ENCODE measurements at regions not wholly inside any gene's neighbourhood (a gene's known extent, or its start where the extent isn't known, plus 50 kb on each side); places are given as distances from the start of the nearest gene placed in this dataset.

DNA sequence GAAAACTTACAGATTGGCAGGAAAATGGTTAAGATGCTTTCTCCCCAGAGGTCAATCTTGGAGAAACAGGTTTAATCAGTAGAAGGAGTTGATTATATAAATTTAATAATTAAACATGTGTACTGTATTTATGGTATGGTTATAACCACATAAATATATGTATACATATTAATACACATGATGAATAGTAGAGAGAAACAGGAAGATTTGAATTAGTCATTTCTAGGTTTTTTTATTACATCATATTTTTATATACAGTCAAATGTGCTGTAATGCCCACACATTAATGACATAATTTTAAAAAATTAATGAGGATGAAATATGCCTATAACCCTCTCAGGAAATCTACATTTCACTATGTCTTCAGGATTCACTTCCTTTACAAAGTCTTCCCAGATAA is 229.7 kb downstream of the IKZF2 start:
- Histone ChIP-seq H3K4me1 (no peaks in the 10 kb centered on the region), H3K27me3 (no peaks in the 10 kb centered on the region), H3K27ac (no peak overlapping the region), H3K4me3 (no peak overlapping the region), H3K9me3 (peaks cover 0 to 5% of the 10 kb centered on the region in 2 donors), H3K36me3 (no peaks in the 10 kb centered on the region)
- DNase-seq (ENCODE audit: low spot score), result no peak
- no peak for TF ChIP-seq CTCF (IDR thresholded peaks at IDR 0.05)

GRCh38 chr2:212921061-212921460 is 230.4 kb downstream of the IKZF2 start:
- Histone ChIP-seq H3K4me3 (no peak overlapping the region), H3K9me3 (peaks cover 0 to 5% of the 10 kb centered on the region in 2 donors), H3K27me3 (no peaks in the 10 kb centered on the region), H3K4me1 (no peaks in the 10 kb centered on the region), H3K27ac (no peak overlapping the region), H3K36me3 (no peaks in the 10 kb centered on the region)
- TF ChIP-seq CTCF (IDR thresholded peaks at IDR 0.05), result no peak
- DNase-seq (ENCODE audit: low spot score), result no peak

- Histone ChIP-seq H3K4me1 (no peaks in the 10 kb centered on the region), H3K27ac (no peak overlapping the region), H3K4me3 (no peak overlapping the region), H3K27me3 (no peaks in the 10 kb centered on the region), H3K9me3 (no peaks in the 10 kb centered on the region), H3K36me3 (no peaks in the 10 kb centered on the region)
- no peak for DNase-seq (ENCODE audit: low spot score)
- TF ChIP-seq CTCF (IDR thresholded peaks at IDR 0.05), result no peak
Measured at GRCh38 chr2:212919238-212919637, 232.2 kb downstream of the IKZF2 start.

- Histone ChIP-seq H3K9me3 (no peaks in the 10 kb centered on the region), H3K4me1 (no peaks in the 10 kb centered on the region), H3K36me3 (no peaks in the 10 kb centered on the region), H3K27me3 (no peaks in the 10 kb centered on the region), H3K27ac (no peak overlapping the region), H3K4me3 (no peak overlapping the region)
- no peak for DNase-seq (ENCODE audit: low spot score)
- no peak for TF ChIP-seq CTCF (IDR thresholded peaks at IDR 0.05)
Measured at GRCh38 chr2:212918336-212918735, 233.1 kb downstream of the IKZF2 start.

- H3K4me1 ChIP-seq, result no peaks in the 10 kb centered on the region
- no peaks in the 10 kb centered on the region for H3K27me3 ChIP-seq
- H3K27ac ChIP-seq, result no peak overlapping the region
- no peak for TF ChIP-seq CTCF (IDR thresholded peaks at IDR 0.05)
- no peaks in the 10 kb centered on the region for H3K9me3 ChIP-seq
- no peaks in the 10 kb centered on the region for H3K36me3 ChIP-seq
- no peak for DNase-seq (ENCODE audit: low spot score)
- no peak overlapping the region for H3K4me3 ChIP-seq
Measured at GRCh38 chr2:212915121-212915782, 236.2 kb downstream of the IKZF2 start.

DNA sequence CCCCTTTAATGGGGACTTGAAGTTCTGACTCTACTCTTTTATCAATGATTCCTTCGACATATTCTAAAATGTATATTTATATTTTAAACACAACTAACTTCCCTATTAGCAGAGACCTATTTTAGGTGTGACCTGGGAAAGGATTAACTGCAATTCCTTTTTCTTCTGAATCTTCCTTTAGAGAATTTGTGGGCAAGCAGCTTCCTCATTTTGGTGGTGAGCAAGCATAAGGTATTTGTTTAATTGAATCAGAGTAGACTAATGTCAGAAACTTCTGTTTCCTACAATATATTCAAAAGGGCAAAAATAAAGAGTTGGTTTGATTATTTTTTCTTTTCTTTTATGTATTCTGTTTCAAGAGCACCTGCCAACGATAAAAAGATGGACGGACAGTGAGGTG is 237.0 kb downstream of the IKZF2 start:
- no peak overlapping the region for H3K27ac ChIP-seq
- TF ChIP-seq CTCF (IDR thresholded peaks at IDR 0.05), result no peak
- no peak overlapping the region for H3K4me3 ChIP-seq
- no peaks in the 10 kb centered on the region for H3K27me3 ChIP-seq
- no peaks in the 10 kb centered on the region for H3K4me1 ChIP-seq
- H3K9me3 ChIP-seq, result no peaks in the 10 kb centered on the region
- no peak for DNase-seq (ENCODE audit: low spot score)
- H3K36me3 ChIP-seq, result no peaks in the 10 kb centered on the region

Measured in right atrium auricular region (tissue), 2 donors.